GM10248 (cell line): ENCODE measurements at regions not wholly inside any gene's neighbourhood (a gene's known extent, or its start where the extent isn't known, plus 50 kb on each side); places are given as distances from the start of the nearest gene placed in this dataset.

Source experiments
- CTCF ChIA-PET: fragments of 300-600 bp; sonication (Branson Sonifier 250); formaldehyde crosslinking; extraction: SDS; loops from one replicate; lab custom pipeline; 2021; ENCODE audit warnings: antibody characterized with exemption; lab: Yijun Ruan, JAX
- POLR2A ChIA-PET: fragments of 350-650 bp; sonication (Branson Sonifier 250); formaldehyde crosslinking; extraction: SDS; loops from one replicate; lab custom pipeline; 2020; ENCODE audit warnings: antibody characterized with exemption; lab: Yijun Ruan, JAX
- DNase-seq: peaks from one replicate; pipeline ENCODE4 v3.0.0; 2012; ENCODE audit errors: extremely low spot score
- TF ChIP-seq, protein P1 (sequence below): IDR thresholded peaks from 2 replicates; pipeline ENCODE4 v1.5.1; 2012; ENCODE audit warnings: mild to moderate bottlenecking, low read depth; ENCODE audit errors: extremely low read depth, missing control alignments, control extremely low read depth

DNA sequence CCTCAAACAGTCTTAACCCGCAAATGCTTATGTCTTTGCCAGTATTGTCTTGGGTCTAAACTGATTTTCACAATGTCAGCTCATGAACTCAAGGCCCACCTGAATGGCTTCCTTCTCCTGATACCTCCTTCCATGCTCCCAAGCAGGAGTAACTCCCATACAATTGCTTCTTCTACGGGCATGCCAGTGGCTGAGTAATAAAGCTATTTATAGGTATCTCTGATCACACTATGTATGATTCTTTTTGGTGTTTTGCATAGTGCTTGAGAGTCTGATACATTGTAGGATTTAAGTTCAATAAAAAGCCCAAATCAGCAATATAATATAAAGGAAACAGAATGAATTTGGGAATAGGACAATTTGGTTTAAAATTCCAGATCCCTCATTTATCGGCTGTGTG, 235.0 kb upstream of the DCN start:
- TF ChIP-seq, protein P1, sequence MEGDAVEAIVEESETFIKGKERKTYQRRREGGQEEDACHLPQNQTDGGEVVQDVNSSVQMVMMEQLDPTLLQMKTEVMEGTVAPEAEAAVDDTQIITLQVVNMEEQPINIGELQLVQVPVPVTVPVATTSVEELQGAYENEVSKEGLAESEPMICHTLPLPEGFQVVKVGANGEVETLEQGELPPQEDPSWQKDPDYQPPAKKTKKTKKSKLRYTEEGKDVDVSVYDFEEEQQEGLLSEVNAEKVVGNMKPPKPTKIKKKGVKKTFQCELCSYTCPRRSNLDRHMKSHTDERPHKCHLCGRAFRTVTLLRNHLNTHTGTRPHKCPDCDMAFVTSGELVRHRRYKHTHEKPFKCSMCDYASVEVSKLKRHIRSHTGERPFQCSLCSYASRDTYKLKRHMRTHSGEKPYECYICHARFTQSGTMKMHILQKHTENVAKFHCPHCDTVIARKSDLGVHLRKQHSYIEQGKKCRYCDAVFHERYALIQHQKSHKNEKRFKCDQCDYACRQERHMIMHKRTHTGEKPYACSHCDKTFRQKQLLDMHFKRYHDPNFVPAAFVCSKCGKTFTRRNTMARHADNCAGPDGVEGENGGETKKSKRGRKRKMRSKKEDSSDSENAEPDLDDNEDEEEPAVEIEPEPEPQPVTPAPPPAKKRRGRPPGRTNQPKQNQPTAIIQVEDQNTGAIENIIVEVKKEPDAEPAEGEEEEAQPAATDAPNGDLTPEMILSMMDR = no peak
- ChIA-PET CTCF (interaction anchor here (1.4 to 3.5 kb wide), 2 partner anchors 10 to 16 kb away, joined by 4 to 11 read pairs; no protein-coding TSS in a partner anchor), POLR2A (no interaction called here)
- DNase-seq = no peak

- ChIA-PET POLR2A (no interaction called here), CTCF (interaction anchor here (1.1 to 1.5 kb wide), 3 partner anchors 9 to 32 kb away, joined by 3 to 4 read pairs (median 3); no protein-coding TSS in a partner anchor)
- no peak for DNase-seq
- TF ChIP-seq, protein P1 = no peak
These were observed 232.0 kb upstream of the DCN start for GRCh38 chr12:91414636-91415035.

DNA sequence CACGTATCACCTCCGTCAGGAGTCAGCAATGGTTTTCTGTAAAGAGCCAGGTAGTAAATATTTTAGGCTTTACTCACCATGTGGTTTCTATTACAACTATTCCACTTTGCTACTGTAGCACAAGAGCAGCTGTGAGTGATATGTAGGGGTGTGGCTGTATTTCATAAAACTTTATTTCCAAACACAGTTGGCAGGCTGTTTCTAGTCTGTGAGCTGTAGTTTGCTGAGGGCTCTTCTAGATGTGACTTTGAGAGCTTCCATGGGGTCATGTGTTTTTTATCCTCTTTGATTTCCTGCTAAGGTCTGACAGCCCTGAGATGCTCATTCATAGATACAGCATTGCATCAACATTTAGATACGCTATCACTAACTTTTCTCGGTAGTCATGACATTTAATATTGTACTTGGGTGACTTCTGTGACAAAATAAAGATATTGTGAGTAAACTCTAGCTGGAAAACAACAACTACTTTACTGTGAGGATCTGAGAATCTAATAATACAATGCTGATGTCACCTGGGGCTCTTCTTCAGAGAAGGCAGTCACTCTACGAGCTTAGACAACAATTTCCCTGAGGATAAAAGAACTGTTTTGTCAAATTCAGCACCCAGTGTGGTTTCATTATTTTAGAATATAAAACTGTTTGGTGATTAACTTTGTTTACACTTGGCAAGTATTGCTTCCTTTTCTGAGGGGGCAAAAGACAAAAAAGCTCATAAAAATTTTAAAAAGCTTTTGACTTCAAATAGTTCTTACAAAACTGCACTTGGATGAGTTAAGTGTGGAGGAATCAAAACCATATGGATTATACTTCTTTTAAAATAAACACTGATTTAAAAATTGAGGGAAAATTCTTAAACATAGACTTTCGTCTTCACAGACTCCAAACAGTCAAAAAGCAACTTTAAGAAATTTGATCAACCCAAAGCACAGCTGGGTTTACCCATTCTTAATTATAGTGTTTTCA, 231.2 kb upstream of the DCN start:
- POLR2A ChIA-PET = no interaction called here
- DNase-seq = no peak

GRCh38 chr12:91406920-91407341, 224.3 kb upstream of the DCN start:
- DNase-seq = peak; percentile 8
- TF ChIP-seq, protein P1 = no peak
- ChIA-PET CTCF (interaction anchor here (1.1 to 3.3 kb wide), 5 partner anchors 10 to 1163 kb away, joined by 3 to 32 read pairs (median 8); no protein-coding TSS in a partner anchor), POLR2A (no interaction called here)

More for the DNA sequence above, 231.2 kb upstream of the DCN start:
- CTCF ChIA-PET = interaction anchor here (1.0 to 2.3 kb wide), 5 partner anchors 10 to 32 kb away, joined by 3 to 7 read pairs (median 4); no protein-coding TSS in a partner anchor
- TF ChIP-seq, protein P1 = no peak

DNA sequence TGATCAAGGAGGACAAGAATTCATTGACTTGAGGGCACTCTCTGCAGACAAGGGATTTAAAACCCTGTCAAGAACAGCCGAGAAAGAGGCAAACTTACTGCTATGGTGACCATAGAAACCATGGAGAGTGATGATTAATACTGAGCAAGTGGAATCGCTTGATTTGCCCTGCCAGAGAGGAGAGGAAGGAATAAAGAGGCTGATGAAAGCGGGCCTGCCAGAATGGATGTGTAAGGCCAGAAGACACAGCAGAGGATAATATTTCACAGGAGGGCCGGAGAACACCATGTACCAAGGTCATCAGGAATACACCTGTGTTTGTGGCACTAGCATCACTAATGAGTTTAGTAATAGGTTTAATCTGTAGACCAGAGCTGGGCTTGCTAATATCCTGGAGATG, 221.8 kb upstream of the DCN start:
- no peak for DNase-seq
- ChIA-PET CTCF (interaction anchor here (1.3 kb wide), 1 partner anchor 22 kb away, joined by 9 read pairs; no protein-coding TSS in a partner anchor), POLR2A (no interaction called here)
- TF ChIP-seq, protein P1 = no peak

GRCh38 chr12:91401190-91401589, 218.6 kb upstream of the DCN start:
- DNase-seq = no peak
- TF ChIP-seq, protein P1 = no peak
- POLR2A ChIA-PET = no interaction called here
- CTCF ChIA-PET = interaction anchor here (4.1 kb wide), 1 partner anchor 19 kb away, joined by 23 read pairs; no protein-coding TSS in a partner anchor
